Mammary epithelial cell (primary cell): ENCODE measurements at regions not wholly inside any gene's neighbourhood (a gene's known extent, or its start where the extent isn't known, plus 50 kb on each side); places are given as distances from the start of the nearest gene placed in this dataset.

Experiments used
- EZH2 ChIP-seq: IDR thresholded peaks from 2 replicates; pipeline ENCODE4 v1.6.1; 2012; ENCODE audit warnings: low read length, inconsistent platforms, borderline replicate concordance
- TF ChIP-seq, protein P1 (sequence below), 2 donors: IDR thresholded peaks in 1 of 2; conservative IDR thresholded peaks in 1 of 2; 2 replicates each; pipeline ENCODE4 v1.5.1; 2011 to 2012; ENCODE audit warnings: inconsistent platforms in 2 of 2, low read length in 2 of 2, mild to moderate bottlenecking in 2 of 2, control low read depth in 1 of 2, low read depth in 1 of 2; ENCODE audit not compliant: insufficient read depth in 1 of 2; ENCODE audit errors: extremely low read depth in 1 of 2

DNA sequence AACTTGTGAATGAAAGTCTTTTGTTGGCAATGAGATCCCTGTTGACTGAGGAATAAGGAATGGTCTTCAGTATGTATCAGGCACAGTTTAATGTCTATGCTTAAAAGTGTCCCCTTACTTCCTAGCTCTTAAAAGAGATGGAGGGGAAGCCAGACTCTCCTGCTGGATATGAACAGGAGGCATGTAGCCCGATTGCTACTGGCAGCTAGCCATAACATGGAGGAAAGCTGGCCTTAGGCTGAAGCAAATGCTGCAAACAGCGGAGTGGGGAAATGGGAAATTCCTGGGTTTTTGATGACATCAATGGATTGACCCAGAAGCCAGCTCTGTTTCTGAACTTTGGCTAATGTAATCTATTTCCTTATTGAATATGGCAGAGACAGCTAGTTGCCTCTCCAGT lies 266.1 kb downstream of the SLC4A3 start:
- TF ChIP-seq, protein P1, sequence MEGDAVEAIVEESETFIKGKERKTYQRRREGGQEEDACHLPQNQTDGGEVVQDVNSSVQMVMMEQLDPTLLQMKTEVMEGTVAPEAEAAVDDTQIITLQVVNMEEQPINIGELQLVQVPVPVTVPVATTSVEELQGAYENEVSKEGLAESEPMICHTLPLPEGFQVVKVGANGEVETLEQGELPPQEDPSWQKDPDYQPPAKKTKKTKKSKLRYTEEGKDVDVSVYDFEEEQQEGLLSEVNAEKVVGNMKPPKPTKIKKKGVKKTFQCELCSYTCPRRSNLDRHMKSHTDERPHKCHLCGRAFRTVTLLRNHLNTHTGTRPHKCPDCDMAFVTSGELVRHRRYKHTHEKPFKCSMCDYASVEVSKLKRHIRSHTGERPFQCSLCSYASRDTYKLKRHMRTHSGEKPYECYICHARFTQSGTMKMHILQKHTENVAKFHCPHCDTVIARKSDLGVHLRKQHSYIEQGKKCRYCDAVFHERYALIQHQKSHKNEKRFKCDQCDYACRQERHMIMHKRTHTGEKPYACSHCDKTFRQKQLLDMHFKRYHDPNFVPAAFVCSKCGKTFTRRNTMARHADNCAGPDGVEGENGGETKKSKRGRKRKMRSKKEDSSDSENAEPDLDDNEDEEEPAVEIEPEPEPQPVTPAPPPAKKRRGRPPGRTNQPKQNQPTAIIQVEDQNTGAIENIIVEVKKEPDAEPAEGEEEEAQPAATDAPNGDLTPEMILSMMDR (conservative IDR thresholded peaks at IDR 0.05 in 1 of 2, IDR thresholded peaks at IDR 0.05 in 1 of 2; ENCODE audit: extremely low read depth in 1 of 2, insufficient read depth in 1 of 2, low read depth in 1 of 2, low read length in 2 of 2), result no peak
- TF ChIP-seq EZH2, result no peak
